Neural progenitor cell (in vitro differentiated cells): ENCODE measurements at regions not wholly inside any gene's neighbourhood (a gene's known extent, or its start where the extent isn't known, plus 50 kb on each side); places are given as distances from the start of the nearest gene placed in this dataset.

ENCODE experiments used
- EZH2 ChIP-seq: fragments of 200-600 bp; sonication (generic); IDR thresholded peaks from 2 replicates; pipeline ENCODE4 v1.6.1; 2017; ENCODE audit warnings: antibody characterized with exemption, mild to moderate bottlenecking, moderate library complexity
- EZH2phosphoT487 ChIP-seq: fragments of 200-600 bp; sonication (generic); IDR thresholded peaks from 2 replicates; pipeline ENCODE4 v1.6.1; 2017; ENCODE audit warnings: antibody characterized with exemption
- TF ChIP-seq, protein P1 (sequence below): fragments of 200-600 bp; sonication (generic); IDR thresholded peaks from 2 replicates; pipeline ENCODE4 v1.5.1; 2017; ENCODE audit warnings: antibody characterized with exemption, mild to moderate bottlenecking

GRCh38 chr2:208627110-208627884 lies 220.7 kb downstream of the PTH2R start:
- TF ChIP-seq, protein P1, sequence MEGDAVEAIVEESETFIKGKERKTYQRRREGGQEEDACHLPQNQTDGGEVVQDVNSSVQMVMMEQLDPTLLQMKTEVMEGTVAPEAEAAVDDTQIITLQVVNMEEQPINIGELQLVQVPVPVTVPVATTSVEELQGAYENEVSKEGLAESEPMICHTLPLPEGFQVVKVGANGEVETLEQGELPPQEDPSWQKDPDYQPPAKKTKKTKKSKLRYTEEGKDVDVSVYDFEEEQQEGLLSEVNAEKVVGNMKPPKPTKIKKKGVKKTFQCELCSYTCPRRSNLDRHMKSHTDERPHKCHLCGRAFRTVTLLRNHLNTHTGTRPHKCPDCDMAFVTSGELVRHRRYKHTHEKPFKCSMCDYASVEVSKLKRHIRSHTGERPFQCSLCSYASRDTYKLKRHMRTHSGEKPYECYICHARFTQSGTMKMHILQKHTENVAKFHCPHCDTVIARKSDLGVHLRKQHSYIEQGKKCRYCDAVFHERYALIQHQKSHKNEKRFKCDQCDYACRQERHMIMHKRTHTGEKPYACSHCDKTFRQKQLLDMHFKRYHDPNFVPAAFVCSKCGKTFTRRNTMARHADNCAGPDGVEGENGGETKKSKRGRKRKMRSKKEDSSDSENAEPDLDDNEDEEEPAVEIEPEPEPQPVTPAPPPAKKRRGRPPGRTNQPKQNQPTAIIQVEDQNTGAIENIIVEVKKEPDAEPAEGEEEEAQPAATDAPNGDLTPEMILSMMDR = no peak
- TF ChIP-seq EZH2 (no peak), EZH2phosphoT487 (no peak)
